Lower leg skin (tissue), 3 donors: ENCODE measurements at regions not wholly inside any gene's neighbourhood (a gene's known extent, or its start where the extent isn't known, plus 50 kb on each side); places are given as distances from the start of the nearest gene placed in this dataset.

ENCODE experiments used
- POLR2A ChIP-seq, 2 donors: fragments of 450-650 bp; IDR thresholded peaks; one replicate each; pipeline ENCODE4 v1.6.1; 2016 to 2017; ENCODE audit warnings: antibody characterized with exemption in 2 of 2, mild to moderate bottlenecking in 1 of 2, moderate library complexity in 1 of 2
- TF ChIP-seq, protein P1 (sequence below), 3 donors: fragments of 450-650 bp; IDR thresholded peaks; one replicate each; pipeline ENCODE4 v1.5.1; 2016; ENCODE audit warnings: antibody characterized with exemption in 3 of 3, mild to moderate bottlenecking in 3 of 3, moderate library complexity in 2 of 3

DNA sequence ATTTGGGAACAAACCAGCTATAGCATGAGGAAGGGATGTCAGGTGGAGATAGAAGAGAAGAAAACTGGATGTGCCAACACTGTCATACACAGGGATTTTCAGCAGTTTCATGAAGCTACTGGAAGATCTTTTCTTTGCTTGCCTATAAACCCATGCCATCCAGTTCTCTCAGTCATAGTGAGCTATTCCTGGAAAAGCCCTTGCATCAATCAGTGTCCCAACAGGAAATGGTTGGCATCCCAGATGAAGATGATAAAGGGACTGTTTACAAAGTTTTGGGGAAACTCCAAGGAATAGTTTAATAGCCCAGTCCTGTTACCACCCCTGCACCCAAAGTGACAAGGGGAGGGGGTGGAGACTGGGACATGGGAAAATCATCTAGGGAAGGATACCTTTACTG lies 58.5 kb upstream of the ARGLU1 start:
- TF ChIP-seq, protein P1, sequence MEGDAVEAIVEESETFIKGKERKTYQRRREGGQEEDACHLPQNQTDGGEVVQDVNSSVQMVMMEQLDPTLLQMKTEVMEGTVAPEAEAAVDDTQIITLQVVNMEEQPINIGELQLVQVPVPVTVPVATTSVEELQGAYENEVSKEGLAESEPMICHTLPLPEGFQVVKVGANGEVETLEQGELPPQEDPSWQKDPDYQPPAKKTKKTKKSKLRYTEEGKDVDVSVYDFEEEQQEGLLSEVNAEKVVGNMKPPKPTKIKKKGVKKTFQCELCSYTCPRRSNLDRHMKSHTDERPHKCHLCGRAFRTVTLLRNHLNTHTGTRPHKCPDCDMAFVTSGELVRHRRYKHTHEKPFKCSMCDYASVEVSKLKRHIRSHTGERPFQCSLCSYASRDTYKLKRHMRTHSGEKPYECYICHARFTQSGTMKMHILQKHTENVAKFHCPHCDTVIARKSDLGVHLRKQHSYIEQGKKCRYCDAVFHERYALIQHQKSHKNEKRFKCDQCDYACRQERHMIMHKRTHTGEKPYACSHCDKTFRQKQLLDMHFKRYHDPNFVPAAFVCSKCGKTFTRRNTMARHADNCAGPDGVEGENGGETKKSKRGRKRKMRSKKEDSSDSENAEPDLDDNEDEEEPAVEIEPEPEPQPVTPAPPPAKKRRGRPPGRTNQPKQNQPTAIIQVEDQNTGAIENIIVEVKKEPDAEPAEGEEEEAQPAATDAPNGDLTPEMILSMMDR (IDR thresholded peaks at IDR 0.05), result no peak
- no peak for TF ChIP-seq POLR2A (IDR thresholded peaks at IDR 0.05)
